Gastroesophageal sphincter (tissue), 3 donors: ENCODE measurements at regions not wholly inside any gene's neighbourhood (a gene's known extent, or its start where the extent isn't known, plus 50 kb on each side); places are given as distances from the start of the nearest gene placed in this dataset.

Source experiments
- CTCF ChIP-seq, 4 experiments: fragments of 200-600 bp in 2 of 4; fragments of 450-650 bp in 2 of 4; sonication (generic) in 1 of 4; IDR thresholded peaks; one replicate each; pipeline ENCODE4 v1.5.1; 2017 to 2019; ENCODE audit warnings: antibody characterized with exemption in 4 of 4, mild to moderate bottlenecking in 2 of 4, moderate library complexity in 2 of 4
- EP300 ChIP-seq: sonication (generic); formaldehyde crosslinking; IDR thresholded peaks from one replicate; pipeline ENCODE4 v1.6.1; 2017; ENCODE audit warnings: antibody characterized with exemption, mild to moderate bottlenecking
- POLR2A ChIP-seq, 2 donors: fragments of 450-650 bp; IDR thresholded peaks; one replicate each; pipeline ENCODE4 v1.6.1; 2017; ENCODE audit warnings: antibody characterized with exemption in 2 of 2, mild to moderate bottlenecking in 2 of 2, moderate library complexity in 1 of 2

DNA sequence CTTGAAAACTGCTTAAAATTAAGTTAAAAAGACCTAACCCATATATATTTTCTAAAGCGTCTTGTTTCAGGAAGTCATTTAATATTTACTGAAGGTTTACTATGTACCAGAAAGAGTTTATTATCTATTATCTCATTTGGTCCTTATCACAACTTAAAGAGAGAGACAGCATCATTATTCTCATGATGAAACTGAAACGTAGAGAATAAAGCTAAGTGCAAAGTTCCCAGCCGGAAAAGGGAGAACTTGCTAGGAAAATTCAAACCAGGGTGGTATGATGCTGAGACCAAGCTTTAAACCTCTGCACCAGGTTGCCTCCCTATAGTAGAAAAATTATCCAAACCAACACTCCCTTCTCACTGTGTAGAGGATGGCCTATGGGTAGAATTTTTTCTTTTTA, 207.7 kb upstream of the BMPER start:
- TF ChIP-seq CTCF (IDR thresholded peaks at IDR 0.05) (no peak), EP300 (no peak), POLR2A (IDR thresholded peaks at IDR 0.05) (no peak)
